Progenitor cell of endocrine pancreas (in vitro differentiated cells): ENCODE measurements at regions not wholly inside any gene's neighbourhood (a gene's known extent, or its start where the extent isn't known, plus 50 kb on each side); places are given as distances from the start of the nearest gene placed in this dataset.

Experiments used
- DNase-seq: peaks from one replicate; pipeline ENCODE4 v3.0.0; 2021; ENCODE audit warnings: low spot score; ENCODE audit not compliant: unreplicated experiment
- H3K27ac Mint-ChIP-seq: 2 replicates; pipeline ENCODE4 v1.8.0; 2021; ENCODE audit warnings: mild to moderate bottlenecking, moderate library complexity, mixed read lengths
- H3K27me3 Mint-ChIP-seq: 2 replicates; pipeline ENCODE4 v1.8.0; 2021; ENCODE audit warnings: mixed read lengths
- H3K36me3 Mint-ChIP-seq: 2 replicates; pipeline ENCODE4 v1.8.0; 2022; ENCODE audit warnings: mixed read lengths; ENCODE audit not compliant: insufficient read depth
- H3K4me1 Mint-ChIP-seq: 2 replicates; pipeline ENCODE4 v1.8.0; 2021; ENCODE audit warnings: low read depth, mixed read lengths
- H3K4me3 Mint-ChIP-seq: 2 replicates; pipeline ENCODE4 v1.8.0; 2021; ENCODE audit warnings: low read depth, mild to moderate bottlenecking, moderate library complexity, mixed read lengths
- H3K9me3 Mint-ChIP-seq: 2 replicates; pipeline ENCODE4 v1.8.0; 2021; ENCODE audit warnings: low read depth, mixed read lengths
- TF ChIP-seq, protein P1 (sequence below): fragments of 200-600 bp; sonication (generic); IDR thresholded peaks from one replicate; pipeline ENCODE4 v1.5.0; 2021; ENCODE audit warnings: antibody characterized with exemption, mild to moderate bottlenecking; ENCODE audit not compliant: unreplicated experiment

DNA sequence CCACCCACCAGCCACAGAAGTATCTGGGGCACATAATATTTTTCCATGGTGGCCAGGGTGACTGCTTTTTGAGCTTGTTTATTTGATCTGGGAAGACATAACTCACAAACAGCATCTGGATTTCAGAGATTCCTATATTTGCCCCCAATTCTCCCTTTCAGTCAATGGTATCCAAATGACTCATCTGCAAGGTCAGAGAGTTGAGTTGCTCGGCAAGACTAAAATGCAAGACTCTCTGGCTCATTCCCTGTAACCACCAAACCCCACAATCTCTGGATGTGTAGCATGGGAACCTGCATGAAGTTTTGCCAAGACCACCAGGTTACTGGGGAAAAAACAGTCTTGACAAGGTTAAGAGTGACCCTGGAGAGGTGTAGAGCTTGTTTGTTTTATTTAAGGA is 174.9 kb upstream of the FAR2 start:
- no peak overlapping the region for H3K27ac Mint-ChIP-seq
- TF ChIP-seq, protein P1, sequence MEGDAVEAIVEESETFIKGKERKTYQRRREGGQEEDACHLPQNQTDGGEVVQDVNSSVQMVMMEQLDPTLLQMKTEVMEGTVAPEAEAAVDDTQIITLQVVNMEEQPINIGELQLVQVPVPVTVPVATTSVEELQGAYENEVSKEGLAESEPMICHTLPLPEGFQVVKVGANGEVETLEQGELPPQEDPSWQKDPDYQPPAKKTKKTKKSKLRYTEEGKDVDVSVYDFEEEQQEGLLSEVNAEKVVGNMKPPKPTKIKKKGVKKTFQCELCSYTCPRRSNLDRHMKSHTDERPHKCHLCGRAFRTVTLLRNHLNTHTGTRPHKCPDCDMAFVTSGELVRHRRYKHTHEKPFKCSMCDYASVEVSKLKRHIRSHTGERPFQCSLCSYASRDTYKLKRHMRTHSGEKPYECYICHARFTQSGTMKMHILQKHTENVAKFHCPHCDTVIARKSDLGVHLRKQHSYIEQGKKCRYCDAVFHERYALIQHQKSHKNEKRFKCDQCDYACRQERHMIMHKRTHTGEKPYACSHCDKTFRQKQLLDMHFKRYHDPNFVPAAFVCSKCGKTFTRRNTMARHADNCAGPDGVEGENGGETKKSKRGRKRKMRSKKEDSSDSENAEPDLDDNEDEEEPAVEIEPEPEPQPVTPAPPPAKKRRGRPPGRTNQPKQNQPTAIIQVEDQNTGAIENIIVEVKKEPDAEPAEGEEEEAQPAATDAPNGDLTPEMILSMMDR = no peak
- no peak for DNase-seq
- H3K36me3 Mint-ChIP-seq = no peaks in the 10 kb centered on the region
- no peak overlapping the region for H3K4me3 Mint-ChIP-seq
- no peaks in the 10 kb centered on the region for H3K9me3 Mint-ChIP-seq
- no peaks in the 10 kb centered on the region for H3K4me1 Mint-ChIP-seq
- H3K27me3 Mint-ChIP-seq = no peaks in the 10 kb centered on the region

DNA sequence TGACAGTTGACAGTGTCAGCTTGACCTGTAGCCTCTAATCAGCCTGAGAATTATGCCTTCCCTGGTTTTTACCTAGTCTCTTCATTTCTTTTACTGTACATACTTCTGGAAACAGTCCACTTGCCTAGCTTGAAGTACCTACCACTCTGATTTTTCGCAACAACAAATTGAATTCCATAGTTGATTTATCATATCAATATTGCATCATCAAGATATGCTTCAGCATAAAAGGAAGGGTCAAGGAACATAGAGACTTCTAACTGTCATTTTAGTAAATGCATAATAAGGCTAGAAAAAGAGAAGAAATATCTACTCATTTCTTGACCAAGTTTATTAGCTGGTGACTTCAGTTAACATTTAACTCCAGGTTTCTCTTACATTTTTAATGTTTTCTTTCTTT is 174.2 kb upstream of the FAR2 start:
- no peaks in the 10 kb centered on the region for H3K27me3 Mint-ChIP-seq
- H3K4me1 Mint-ChIP-seq = no peaks in the 10 kb centered on the region
- no peak for DNase-seq
- no peak overlapping the region for H3K27ac Mint-ChIP-seq
- TF ChIP-seq, protein P1 = no peak
- no peaks in the 10 kb centered on the region for H3K9me3 Mint-ChIP-seq
- H3K4me3 Mint-ChIP-seq = no peak overlapping the region
- no peaks in the 10 kb centered on the region for H3K36me3 Mint-ChIP-seq

DNA sequence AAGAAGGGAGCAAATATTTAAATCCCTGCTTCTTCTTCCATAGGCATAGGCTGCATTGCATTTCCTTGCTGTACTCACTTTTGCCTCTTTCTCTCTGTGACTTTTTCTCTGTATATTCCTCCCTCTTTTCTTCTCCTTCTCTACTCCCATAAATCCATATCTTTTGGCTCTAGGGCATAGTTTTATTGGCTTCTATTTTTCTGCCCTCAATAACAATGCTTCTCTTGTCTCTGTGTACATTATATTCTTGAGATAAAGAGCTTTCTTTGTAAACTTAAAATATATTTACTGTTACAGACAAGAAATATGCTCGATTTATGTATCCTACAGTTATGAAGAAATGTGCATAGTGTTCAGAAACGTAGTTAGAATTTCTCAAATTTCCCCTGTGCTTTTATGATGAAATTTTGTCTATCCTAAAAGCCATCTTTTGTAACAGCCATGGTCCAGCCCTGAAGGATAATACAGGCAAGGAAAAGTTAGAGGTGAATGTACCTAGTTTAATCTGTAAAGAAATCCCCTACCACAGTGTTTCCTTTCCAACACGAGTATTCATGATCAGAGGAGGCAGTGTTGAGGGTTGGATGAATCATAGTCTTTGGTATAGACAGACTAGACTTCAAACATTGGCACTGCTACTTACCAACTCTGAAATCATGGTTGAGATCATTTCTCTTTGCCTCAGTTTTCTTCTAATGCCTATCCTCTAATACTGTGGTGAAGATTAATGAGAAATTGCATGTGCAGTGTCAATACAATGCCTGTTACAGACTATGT is 173.3 kb upstream of the FAR2 start:
- no peaks in the 10 kb centered on the region for H3K9me3 Mint-ChIP-seq
- H3K36me3 Mint-ChIP-seq = no peaks in the 10 kb centered on the region
- DNase-seq = no peak
- no peak overlapping the region for H3K27ac Mint-ChIP-seq
- H3K27me3 Mint-ChIP-seq = no peaks in the 10 kb centered on the region
- H3K4me3 Mint-ChIP-seq = no peak overlapping the region
- H3K4me1 Mint-ChIP-seq = no peaks in the 10 kb centered on the region
- TF ChIP-seq, protein P1 = no peak

DNA sequence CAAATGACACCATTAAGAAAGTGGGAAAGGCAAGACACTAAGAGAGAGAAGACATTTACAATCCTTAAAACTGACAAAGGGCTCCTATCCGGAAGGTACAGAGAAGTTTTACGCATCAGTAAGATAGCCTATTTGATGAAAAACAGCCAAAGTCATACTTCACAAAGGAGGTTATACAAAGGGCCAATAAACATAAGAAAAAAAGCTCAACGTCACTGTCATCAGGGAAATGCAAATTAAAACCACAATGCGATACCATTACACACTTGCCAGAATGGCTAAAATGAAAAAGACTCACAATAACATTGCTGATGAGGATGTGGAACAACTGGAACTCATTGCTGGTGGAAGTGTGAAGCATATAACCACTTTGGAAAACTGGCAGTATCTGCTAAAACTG is 168.6 kb upstream of the FAR2 start:
- no peaks in the 10 kb centered on the region for H3K36me3 Mint-ChIP-seq
- TF ChIP-seq, protein P1 = no peak
- H3K27me3 Mint-ChIP-seq = no peaks in the 10 kb centered on the region
- no peak for DNase-seq
- no peak overlapping the region for H3K4me3 Mint-ChIP-seq
- H3K4me1 Mint-ChIP-seq = no peaks in the 10 kb centered on the region
- H3K27ac Mint-ChIP-seq = no peak overlapping the region
- H3K9me3 Mint-ChIP-seq = no peaks in the 10 kb centered on the region

DNA sequence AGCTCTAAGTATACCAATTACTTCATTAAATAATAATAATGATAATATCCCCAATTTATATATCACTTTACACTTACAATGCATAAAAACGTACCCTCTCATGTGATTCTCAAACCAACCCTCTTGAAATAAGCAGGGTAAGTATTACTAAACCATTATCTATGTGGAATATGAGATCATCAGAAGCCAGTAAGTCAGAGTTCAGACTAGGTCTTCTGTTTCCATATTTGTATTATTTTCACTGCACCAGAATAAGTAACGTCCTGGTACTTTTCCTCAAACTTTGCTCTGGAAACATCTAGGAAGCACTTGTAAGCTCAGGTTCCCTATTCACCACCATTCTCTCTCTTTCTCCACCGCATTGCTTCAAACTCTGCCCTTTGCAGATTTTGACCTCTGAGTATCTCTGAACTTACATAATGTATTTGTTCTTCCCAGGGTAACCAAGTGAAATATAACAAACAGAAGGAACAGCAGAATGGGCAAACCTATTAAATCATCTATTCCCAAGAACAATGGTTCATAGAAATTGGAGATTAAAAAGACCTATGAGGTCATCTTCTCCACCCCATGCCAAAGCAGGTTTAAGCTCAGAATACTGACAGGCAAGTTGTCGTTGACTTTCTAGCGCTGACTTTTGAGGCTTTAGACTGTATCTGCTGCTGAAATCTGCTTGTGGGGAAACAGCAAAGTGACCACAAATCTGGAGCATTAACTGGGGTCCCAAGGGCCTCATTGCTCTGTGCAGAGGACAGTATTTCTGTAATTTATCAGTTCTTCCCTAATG is 161.3 kb upstream of the FAR2 start:
- H3K4me1 Mint-ChIP-seq = peaks cover 5% of the 10 kb centered on the region

More for the DNA sequence above, 161.3 kb upstream of the FAR2 start:
- H3K4me3 Mint-ChIP-seq = no peak overlapping the region
- no peaks in the 10 kb centered on the region for H3K9me3 Mint-ChIP-seq
- no peak for DNase-seq
- H3K27me3 Mint-ChIP-seq = no peaks in the 10 kb centered on the region
- H3K27ac Mint-ChIP-seq = peak overlapping the region; percentile 11
- H3K36me3 Mint-ChIP-seq = no peaks in the 10 kb centered on the region
- TF ChIP-seq, protein P1 = no peak
